Activated CD4-positive, alpha-beta T cell treated with anti-CD3 and anti-CD28 coated beads for 48 hours (primary cell): ENCODE measurements at regions not wholly inside any gene's neighbourhood (a gene's known extent, or its start where the extent isn't known, plus 50 kb on each side); places are given as distances from the start of the nearest gene placed in this dataset.
"Not testable (repeated sequence)": the region's sequence is repeated elsewhere in the genome, so short reads cannot be mapped to it uniquely, and the experiment has no call there.

Experiments used
- DNase-seq: peaks from one replicate; pipeline ENCODE4 v3.0.0-alpha.2; 2020

DNA sequence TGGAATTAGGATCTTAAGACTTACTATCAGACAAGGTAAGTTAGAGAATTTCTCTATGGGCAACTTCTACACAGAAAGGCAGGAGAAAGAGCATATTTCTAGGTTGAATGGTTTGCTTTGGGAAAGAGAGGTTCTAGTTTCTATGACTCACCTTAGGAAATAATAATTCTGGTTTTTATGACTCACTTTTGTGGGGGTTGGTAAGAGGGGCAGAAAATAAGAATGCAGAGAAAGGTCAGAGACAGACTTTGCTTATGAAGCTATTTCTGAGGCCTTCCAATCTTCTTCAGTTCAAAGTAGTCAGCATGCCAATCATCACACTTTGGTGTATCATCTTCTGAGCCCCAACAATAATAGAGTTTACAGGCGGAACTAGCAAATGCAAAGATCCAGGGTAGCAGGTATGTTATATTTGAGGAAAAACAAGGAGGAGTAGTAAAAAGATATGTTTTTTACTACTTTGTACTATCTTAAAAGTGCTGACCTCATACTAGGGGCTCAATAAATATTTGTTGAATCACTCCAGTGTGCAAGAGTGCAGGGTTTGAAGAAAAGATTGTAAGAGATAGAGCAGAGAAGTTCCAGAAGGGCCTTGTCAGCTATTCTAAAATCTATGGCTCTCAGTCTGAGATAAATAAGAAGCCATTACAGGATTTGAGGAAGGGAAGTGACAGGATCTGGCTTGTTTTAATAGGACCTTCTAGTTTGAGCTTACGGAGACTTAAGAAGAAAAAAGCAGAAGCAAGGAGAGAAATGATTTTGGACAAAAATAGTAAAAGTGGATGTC lies 56.7 kb upstream of the LRFN5 start:
- no peak for DNase-seq

GRCh38 chr14:41549282-41549681 lies 57.4 kb upstream of the LRFN5 start:
- no peak for DNase-seq

GRCh38 chr14:41548666-41549065 lies 58.0 kb upstream of the LRFN5 start:
- DNase-seq = no peak

- no peak for DNase-seq
These were observed 65.3 kb upstream of the LRFN5 start for GRCh38 chr14:41541333-41541732.

DNA sequence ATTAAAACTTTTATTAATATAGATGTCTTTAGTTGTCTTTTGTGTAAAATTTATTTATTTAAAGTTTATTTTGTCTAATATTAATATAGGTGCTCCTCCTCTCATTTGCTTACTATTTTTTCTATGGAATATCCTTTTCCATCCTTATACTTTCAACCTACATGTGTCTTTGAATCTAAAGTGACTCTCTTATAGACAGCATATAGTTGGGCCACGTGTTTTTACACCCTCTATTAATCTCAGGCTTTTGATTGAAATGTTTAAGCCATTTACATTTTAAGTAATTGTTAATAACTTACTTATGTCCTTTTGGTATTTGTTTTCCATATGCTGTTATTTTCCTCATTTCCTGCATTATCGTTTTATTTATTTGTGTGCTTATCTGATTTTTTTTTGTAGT lies 74.4 kb upstream of the LRFN5 start:
- DNase-seq = no peak

DNA sequence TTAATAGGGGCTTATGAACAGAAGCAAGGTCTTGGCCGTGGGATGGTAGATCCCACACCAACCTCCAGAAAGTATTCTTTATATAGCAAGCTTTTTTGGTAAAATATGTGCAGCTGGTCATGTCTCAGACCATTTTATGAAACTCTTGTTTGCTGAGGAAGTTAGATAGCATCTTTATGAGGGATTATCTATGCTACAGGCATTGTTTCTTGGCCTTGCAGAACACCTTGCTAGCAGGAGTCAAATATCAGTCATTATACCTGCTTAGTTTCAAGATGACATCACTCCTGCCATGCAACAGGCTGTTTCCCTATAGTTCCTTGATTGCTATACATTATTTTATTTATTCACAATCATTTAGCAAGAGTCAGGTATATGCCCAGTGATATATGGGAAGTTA lies 84.8 kb upstream of the LRFN5 start:
- no peak for DNase-seq

- not testable (repeated sequence) for DNase-seq
These were observed 88.6 kb upstream of the LRFN5 start for GRCh38 chr14:41518030-41518429.

GRCh38 chr14:41506552-41506951 lies 100.1 kb upstream of the LRFN5 start:
- no peak for DNase-seq

DNA sequence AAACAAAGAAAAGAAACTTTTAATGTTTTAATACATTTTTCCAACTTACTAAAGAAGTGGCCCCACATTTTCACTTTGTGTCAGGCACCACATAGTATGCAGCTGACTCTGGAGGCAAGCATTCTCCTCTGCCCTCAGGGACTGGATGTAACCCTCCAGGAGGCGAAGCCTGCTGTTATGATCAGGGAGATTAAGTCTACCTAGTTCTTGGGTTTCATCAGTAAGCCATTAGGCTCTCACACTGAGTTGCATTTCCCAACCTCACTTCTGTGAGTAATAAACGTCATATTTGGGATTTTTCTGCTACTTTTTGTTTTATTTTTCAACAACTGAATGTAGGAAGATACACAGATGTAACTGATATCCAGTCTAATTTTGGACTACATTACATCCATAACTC lies 101.2 kb upstream of the LRFN5 start:
- no peak for DNase-seq

DNA sequence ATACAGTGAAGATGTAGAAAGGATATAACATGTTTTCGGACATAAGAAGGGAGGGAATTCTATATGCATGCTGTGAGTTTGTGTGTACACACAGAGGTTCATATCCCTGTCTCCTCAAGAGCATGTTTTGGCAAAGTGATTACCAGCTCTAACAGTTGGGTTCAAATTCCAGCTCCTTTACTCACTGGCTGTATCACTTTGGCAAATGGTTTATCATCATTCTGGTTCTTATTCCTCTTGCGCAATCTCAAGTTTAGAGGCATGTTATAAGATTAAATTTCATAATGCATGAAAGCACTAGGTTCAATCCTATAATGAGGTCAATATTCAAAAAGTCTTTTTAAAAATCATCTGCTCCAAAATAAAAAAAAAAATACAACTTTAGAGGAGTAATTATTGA lies 107.7 kb upstream of the LRFN5 start:
- DNase-seq = no peak

GRCh38 chr14:41490323-41490722 lies 116.4 kb upstream of the LRFN5 start:
- no peak for DNase-seq

GRCh38 chr14:41489315-41489972 lies 117.2 kb upstream of the LRFN5 start:
- DNase-seq = no peak

- no peak for DNase-seq
These were observed 118.3 kb upstream of the LRFN5 start for GRCh38 chr14:41488401-41488800.

DNA sequence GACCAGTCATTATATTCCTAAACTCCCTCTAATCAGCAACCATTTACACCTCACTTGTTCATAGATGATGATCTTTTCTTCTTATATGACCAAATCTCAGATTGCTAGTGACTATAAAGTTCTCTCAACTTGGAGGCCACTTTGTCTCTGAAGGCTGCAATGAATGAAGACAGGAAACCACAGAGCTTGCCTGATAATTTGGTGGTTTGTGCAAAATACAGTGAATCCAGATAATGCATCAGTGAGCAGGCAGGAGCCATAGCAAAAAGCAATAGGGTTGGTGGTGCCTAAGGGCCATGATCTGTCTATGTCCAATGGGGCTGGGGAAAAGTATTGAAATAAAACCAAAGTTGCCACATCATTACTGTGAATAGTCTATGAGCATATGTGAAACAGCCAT lies 123.8 kb upstream of the LRFN5 start:
- DNase-seq = no peak

DNA sequence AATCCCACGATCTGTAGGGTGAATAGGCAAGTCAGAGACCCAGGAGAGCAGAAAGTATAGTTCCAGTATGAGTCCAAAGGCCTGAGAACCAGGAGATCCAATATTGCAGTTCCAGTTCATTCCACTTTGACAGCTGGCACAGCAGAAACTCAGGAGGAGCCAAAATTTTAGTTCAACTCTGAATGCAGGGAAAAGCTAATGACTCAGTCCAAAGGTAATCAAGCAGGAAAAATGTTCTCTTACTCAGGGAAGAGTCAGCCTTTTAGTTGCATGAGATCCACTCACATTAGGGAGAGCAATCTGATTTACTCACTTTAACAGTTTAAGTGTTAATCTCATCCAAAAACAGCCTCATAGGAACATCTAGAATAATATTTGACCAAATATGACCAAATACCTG lies 130.2 kb upstream of the LRFN5 start:
- no peak for DNase-seq

GRCh38 chr14:41461380-41461779 lies 145.3 kb upstream of the LRFN5 start:
- DNase-seq = no peak

DNA sequence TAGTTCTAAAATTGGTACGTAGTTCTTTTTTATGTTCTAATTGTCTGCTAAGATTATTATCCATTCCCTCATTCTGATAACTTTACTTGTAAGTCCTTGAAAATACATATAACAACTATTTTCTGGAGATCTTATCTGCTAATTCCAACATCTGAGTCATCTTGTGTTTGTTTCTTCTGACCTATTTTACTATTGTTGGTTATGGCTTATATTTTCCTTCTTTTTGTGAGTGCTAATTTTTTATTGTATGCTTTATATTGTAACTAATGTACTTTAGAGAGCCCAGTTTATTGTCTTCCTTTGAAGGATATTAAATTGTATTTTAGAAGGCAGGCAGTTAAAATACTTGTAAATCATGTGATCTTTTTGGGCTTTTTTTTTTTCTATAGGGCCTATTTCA lies 149.3 kb upstream of the LRFN5 start:
- DNase-seq = no peak

DNA sequence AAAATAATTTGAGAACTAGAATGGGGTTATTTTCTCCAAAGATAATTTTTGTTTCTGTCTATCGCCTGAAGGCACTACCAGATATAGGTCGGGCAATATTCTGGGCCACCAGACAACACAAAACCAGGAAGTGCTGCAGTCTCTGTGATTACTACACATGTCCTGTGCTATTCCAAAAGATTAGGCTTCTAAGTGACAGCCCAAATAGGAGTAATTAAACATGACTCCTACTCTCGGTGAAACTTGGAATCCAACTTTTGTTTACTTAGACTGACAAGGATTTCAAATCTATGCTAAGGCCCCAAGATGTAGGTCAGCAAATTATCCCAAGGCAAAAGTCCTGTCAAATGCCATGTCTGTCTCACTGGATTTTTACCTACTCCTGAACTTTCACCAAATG lies 157.6 kb upstream of the LRFN5 start:
- DNase-seq = no peak

DNA sequence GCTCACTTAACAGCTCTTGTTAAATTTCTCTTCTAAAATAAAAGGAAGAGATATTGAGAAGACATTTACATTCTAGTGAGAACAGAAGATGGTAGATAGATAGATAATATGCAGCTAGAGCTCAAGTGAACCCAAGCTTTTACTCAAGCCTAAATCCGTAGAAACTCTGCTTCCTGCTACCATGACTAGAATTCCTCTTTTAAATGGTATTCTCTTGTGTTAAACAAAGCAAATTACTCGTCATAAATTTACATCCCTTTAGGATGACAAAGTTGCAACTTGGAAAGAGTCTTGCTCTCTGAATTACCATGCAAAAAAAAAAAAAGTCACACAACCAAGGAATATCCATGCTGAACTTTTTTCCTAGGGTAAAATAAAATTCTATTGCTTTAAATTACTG lies 160.7 kb upstream of the LRFN5 start:
- DNase-seq = no peak

GRCh38 chr14:41423503-41423902 lies 183.2 kb upstream of the LRFN5 start:
- no peak for DNase-seq

DNA sequence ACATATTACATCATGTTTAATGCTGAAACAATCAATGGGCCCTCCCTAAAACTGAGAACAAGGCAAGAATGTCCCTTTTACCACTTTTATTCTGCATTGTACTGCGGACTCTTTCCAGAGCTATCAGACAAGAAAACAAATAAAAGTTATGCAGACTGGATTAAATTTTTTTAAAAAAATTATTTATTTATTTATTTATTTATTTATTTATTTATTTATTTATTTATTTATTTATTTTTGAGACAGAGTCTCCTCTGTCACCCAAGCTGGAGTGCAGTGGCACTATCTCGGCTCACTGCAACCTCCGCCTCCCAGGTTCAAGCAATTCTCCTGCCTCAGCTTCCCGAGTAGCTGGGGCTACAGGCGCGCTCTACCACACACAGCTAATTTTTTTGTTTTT lies 185.4 kb upstream of the LRFN5 start:
- DNase-seq = not testable (repeated sequence)

DNA sequence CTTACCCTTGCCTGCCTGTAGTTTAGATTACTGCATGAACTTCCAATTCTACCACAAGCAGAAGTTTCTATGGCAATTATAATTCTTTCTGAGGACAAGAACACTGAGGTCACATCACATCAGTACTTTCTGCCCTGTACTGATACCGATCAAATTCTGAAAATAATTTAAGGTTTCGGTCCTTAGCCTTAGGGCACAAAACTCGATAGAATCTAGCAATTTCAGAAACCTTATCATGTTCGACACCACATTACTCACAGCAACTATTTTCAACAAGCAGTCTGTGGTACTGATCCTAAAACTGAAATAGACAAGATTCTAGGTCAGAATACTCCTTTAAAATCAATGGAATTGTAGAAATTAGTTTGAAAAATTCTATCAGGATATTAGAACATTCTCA lies 187.0 kb upstream of the LRFN5 start:
- no peak for DNase-seq

DNA sequence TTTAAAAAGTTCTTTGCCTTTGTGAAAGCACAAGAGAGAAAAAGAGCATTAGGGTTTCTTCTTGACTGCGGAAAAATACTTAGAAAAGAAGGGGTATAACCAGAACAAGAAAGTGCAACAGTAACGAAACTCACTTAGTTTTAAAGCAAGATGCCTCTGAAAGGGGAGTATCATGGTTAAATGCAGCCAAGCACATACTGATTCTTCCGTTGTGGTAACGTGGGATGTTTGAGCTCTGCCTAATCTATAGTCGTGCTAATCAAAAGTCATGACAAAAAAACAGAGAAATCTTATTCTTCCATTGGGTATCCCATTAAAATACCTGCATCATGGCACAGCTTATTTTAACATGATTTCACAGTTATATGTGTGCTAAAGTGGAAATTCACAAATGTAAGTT lies 187.8 kb upstream of the LRFN5 start:
- no peak for DNase-seq

DNA sequence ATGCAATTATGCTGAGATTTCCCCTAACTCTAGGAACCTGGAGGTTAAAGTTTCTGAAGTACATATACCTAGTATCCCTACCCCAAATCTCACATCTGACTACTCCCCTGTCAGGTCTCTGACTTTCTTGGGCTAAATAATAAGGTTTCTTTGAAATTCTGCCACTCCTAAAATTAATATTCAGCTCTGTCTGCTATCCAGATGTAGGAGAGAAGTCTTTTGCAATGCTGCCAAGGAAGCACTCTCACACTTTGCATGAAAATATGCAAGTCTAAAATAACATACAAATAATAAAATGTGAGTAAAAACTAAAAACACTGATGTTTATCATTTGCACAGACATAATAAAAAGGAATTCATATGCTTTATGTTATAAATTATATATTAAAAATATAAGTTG lies 196.9 kb upstream of the LRFN5 start:
- no peak for DNase-seq

DNA sequence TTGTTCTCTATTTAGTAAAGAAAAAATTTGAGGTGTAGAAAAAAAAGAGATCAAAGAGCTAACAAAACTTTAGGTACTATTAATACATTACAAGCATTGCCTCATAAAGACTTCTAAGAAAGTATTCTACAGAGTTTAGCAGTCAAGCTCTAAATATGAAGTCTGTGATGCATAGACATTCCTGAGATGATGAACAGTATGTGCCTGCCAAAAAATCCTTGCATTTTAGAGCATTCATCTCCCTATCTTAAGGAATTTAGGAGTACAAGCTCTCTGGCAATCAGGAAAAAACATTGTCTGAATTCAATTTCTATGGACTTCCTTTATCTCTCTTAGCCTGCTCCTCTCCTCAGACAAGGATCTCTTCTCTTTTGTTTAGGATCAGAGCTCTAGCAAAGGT lies 202.6 kb upstream of the LRFN5 start:
- DNase-seq = no peak
